ENCODE measurements at regions not wholly inside any gene's neighbourhood (a gene's known extent, or its start where the extent isn't known, plus 50 kb on each side); places are given as distances from the start of the nearest gene placed in this dataset.
"Not testable (repeated sequence)": the region's sequence is repeated elsewhere in the genome, so short reads cannot be mapped to it uniquely, and the experiment has no call there.

DNA sequence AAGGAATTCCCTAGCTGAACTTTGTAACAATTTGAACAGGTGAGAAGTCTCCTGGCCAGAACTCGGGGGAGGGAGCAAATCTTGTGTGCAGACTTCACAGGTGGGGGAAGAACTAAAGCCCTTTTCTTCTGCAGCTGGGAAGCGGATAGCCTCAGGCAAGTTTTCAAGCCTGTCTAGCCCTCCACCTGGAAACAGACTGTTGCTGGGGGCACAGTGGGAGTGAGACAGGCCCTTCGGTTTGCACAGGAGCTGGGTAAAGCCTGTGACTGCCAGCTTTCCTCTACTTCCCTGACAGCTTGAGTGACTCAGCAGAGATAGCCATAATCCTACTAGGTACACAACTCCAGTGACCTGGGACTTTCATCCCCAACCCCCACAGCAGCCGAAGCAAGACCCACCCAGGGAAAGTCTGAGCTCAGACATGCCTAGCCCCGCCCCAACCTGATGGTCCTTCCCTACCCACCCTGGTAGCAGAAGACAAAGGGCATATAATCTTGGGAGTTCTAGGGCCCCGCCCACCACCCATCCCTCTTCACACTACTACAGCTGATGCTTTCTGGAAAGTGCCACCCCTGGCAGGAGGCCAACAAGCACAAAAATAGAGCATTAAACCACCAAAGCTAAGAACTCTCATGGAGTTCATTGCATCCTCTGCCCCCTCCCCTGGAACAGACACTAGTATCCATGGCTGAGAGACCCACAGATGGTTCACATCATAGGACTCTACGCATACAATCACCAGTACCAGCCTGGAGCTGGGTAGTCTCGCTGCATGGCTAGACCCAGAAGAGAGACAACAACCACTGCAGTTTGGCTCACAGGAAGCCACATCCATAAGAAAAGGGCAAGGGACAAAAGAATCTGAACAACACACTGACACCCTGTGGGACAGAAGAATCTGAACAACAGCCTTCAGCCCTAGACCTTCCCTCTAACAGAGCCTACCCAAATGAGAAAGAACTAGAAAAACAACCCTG lies 479.0 kb downstream of the RAP2B start:
- H3K79me2 ChIP-seq (ENCODE audit: control insufficient read depth, low read length), result no peaks in the 10 kb centered on the region
- H4K20me1 ChIP-seq (ENCODE audit: control insufficient read depth, insufficient read depth, low read depth, low read length), result no peaks in the 10 kb centered on the region
- TF ChIP-seq, protein P1, sequence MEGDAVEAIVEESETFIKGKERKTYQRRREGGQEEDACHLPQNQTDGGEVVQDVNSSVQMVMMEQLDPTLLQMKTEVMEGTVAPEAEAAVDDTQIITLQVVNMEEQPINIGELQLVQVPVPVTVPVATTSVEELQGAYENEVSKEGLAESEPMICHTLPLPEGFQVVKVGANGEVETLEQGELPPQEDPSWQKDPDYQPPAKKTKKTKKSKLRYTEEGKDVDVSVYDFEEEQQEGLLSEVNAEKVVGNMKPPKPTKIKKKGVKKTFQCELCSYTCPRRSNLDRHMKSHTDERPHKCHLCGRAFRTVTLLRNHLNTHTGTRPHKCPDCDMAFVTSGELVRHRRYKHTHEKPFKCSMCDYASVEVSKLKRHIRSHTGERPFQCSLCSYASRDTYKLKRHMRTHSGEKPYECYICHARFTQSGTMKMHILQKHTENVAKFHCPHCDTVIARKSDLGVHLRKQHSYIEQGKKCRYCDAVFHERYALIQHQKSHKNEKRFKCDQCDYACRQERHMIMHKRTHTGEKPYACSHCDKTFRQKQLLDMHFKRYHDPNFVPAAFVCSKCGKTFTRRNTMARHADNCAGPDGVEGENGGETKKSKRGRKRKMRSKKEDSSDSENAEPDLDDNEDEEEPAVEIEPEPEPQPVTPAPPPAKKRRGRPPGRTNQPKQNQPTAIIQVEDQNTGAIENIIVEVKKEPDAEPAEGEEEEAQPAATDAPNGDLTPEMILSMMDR (IDR thresholded peaks at IDR 0.05; ENCODE audit: low read depth, low read length, poor library complexity, severe bottlenecking), result no peak
- TF ChIP-seq EZH2phosphoT487 (IDR thresholded peaks at IDR 0.05; ENCODE audit: borderline replicate concordance, low read length), result no peak
- H3K9me3 ChIP-seq (ENCODE audit: control insufficient read depth, insufficient read depth, low read length), result peaks cover 4% of the 10 kb centered on the region; the same call in 1 of the 2 replicates
- H3K36me3 ChIP-seq (ENCODE audit: control insufficient read depth, low read length), result no peaks in the 10 kb centered on the region
- H3F3A ChIP-seq (ENCODE audit: control insufficient read depth, insufficient read depth), result no peaks in the 10 kb centered on the region
- H3K27ac ChIP-seq (ENCODE audit: low read depth, low read length), result no peak overlapping the region
- H3K9me2 ChIP-seq (replicated peaks; ENCODE audit: control insufficient read depth, low read length), result no peaks in the 10 kb centered on the region
- H3K4me2 ChIP-seq (ENCODE audit: low read length), result no peak overlapping the region
- H3K27me3 ChIP-seq (ENCODE audit: control insufficient read depth, low read length), result no peaks in the 10 kb centered on the region
- H3K4me3 ChIP-seq (ENCODE audit: low read length), result no peak overlapping the region
- H3K4me1 ChIP-seq (ENCODE audit: control insufficient read depth, low read length), result no peaks in the 10 kb centered on the region

DNA sequence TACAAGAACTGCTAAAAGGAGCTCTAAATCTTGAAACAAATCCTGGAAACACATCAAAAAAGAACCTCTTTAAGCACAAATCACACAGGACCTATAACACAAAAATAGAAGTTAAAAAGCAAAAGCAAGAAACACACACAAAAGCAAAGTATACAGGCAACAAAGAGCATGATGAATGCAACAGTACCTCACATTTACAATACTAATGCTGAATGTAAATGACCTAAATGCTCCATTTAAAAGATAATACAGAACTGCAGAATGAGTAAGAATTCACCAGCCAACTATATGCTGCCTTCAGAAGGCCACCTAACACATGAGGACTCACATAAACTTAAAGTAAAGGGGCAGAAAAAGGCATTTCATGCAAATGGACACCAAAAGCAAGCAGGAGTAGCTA lies 478.6 kb upstream of the ARHGEF26 start:
- not testable (repeated sequence) for H3K27me3 ChIP-seq (ENCODE audit: control insufficient read depth, low read length); H4K20me1 ChIP-seq (ENCODE audit: control insufficient read depth, insufficient read depth, low read depth, low read length); H3F3A ChIP-seq (ENCODE audit: control insufficient read depth, insufficient read depth); H3K79me2 ChIP-seq (ENCODE audit: control insufficient read depth, low read length); H3K4me3 ChIP-seq (ENCODE audit: low read length); H3K4me2 ChIP-seq (ENCODE audit: low read length); H3K36me3 ChIP-seq (ENCODE audit: control insufficient read depth, low read length); H3K4me1 ChIP-seq (ENCODE audit: control insufficient read depth, low read length); H3K27ac ChIP-seq (ENCODE audit: low read depth, low read length); H3K9me2 ChIP-seq (replicated peaks; ENCODE audit: control insufficient read depth, low read length); H3K9me3 ChIP-seq (ENCODE audit: control insufficient read depth, insufficient read depth, low read length)

DNA sequence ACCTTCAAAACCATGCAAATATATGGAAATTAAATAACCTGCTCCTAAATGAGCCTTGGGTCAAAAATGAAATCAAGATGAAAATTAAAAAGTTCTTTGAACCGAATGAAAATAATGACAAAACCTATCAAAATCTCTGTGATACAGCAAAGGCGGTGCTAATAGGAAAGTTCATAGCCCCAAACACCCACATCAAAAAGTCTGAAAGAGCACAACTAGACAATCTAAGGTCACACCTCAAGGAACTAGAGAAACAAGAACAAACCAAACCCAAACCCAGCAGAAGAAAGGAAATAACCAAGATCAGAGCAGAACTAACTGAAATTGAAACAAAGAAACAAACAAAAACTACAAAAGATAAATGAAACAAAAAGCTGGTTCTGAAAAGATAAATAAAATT lies 477.7 kb upstream of the ARHGEF26 start:
- not testable (repeated sequence) for H3K27me3 ChIP-seq (ENCODE audit: control insufficient read depth, low read length); H3K4me2 ChIP-seq (ENCODE audit: low read length); H4K20me1 ChIP-seq (ENCODE audit: control insufficient read depth, insufficient read depth, low read depth, low read length); H3K4me1 ChIP-seq (ENCODE audit: control insufficient read depth, low read length); H3K79me2 ChIP-seq (ENCODE audit: control insufficient read depth, low read length); H3K36me3 ChIP-seq (ENCODE audit: control insufficient read depth, low read length); H3K4me3 ChIP-seq (ENCODE audit: low read length); H3K27ac ChIP-seq (ENCODE audit: low read depth, low read length); H3K9me2 ChIP-seq (replicated peaks; ENCODE audit: control insufficient read depth, low read length); H3F3A ChIP-seq (ENCODE audit: control insufficient read depth, insufficient read depth); H3K9me3 ChIP-seq (ENCODE audit: control insufficient read depth, insufficient read depth, low read length)

DNA sequence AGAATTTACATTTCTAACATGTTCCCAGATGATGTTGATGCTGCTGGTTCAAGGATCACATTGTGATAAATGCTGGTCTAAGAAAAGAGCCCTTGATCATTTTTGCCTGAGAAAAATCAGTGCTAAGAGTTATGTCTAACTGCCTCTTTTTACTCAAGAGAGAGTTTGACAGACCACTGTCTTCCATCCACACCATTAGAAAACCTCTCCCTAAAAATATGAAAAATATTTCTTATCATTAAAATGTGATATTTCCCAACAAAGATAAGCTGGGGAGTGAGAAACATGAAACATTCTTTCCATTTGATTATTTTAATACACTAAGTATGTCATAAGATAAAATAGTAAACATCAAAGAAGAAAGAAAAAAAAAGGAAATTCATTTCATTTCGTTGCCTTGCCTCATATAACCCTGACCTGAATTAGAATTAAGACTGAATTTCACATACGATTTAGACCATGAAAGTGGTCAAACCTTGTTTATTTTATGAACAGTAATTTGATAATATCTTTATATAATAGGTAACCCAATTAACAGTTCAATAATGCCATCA lies 471.8 kb upstream of the ARHGEF26 start:
- Histone ChIP-seq H4K20me1 (ENCODE audit: control insufficient read depth, insufficient read depth, low read depth, low read length) (no peaks in the 10 kb centered on the region), H3K4me1 (ENCODE audit: control insufficient read depth, low read length) (no peaks in the 10 kb centered on the region), H3K79me2 (ENCODE audit: control insufficient read depth, low read length) (no peaks in the 10 kb centered on the region), H3K9me2 (replicated peaks; ENCODE audit: control insufficient read depth, low read length) (no peaks in the 10 kb centered on the region), H3K27me3 (ENCODE audit: control insufficient read depth, low read length) (no peaks in the 10 kb centered on the region), H3K27ac (ENCODE audit: low read depth, low read length) (no peak overlapping the region), H3K36me3 (ENCODE audit: control insufficient read depth, low read length) (no peaks in the 10 kb centered on the region), H3F3A (ENCODE audit: control insufficient read depth, insufficient read depth) (no peaks in the 10 kb centered on the region), H3K9me3 (ENCODE audit: control insufficient read depth, insufficient read depth, low read length) (peaks cover 1% of the 10 kb centered on the region; the same call in 1 of the 2 replicates), H3K4me3 (ENCODE audit: low read length) (no peak overlapping the region), H3K4me2 (ENCODE audit: low read length) (no peak overlapping the region)
- no peak for TF ChIP-seq EZH2phosphoT487 (IDR thresholded peaks at IDR 0.05; ENCODE audit: borderline replicate concordance, low read length)
- TF ChIP-seq, protein P1 (IDR thresholded peaks at IDR 0.05; ENCODE audit: low read depth, low read length, poor library complexity, severe bottlenecking), result no peak
